ENCODE measurements at regions not wholly inside any gene's neighbourhood (a gene's known extent, or its start where the extent isn't known, plus 50 kb on each side); places are given as distances from the start of the nearest gene placed in this dataset.

GRCh38 chr18:59988098-59988706, 88.4 kb downstream of the PMAIP1 start:
- in situ Hi-C loops (cut with HindIII; ENCODE audit: low sequenced_read_pairs) = no loop called here
- peak; percentile 68 for DNase-seq (ENCODE audit: low read depth, low spot score)
- no peak overlapping the region for H3K4me3 ChIP-seq (ENCODE audit: low read depth, low read length)
- TF ChIP-seq CTCF (IDR thresholded peaks at IDR 0.05; ENCODE audit: low read depth, low read length) = peak; percentile 91

- H3K4me3 ChIP-seq (ENCODE audit: low read depth, low read length) = no peak overlapping the region
- TF ChIP-seq CTCF (IDR thresholded peaks at IDR 0.05; ENCODE audit: low read depth, low read length) = no peak
- DNase-seq (ENCODE audit: low read depth, low spot score) = no peak
- in situ Hi-C loops (cut with HindIII; ENCODE audit: low sequenced_read_pairs) = no loop called here
Measured at GRCh38 chr18:59987102-59987501, 87.3 kb downstream of the PMAIP1 start.

GRCh38 chr18:59986139-59986538, 86.3 kb downstream of the PMAIP1 start:
- DNase-seq (ENCODE audit: low read depth, low spot score) = no peak
- TF ChIP-seq CTCF (IDR thresholded peaks at IDR 0.05; ENCODE audit: low read depth, low read length) = no peak
- no peak overlapping the region for H3K4me3 ChIP-seq (ENCODE audit: low read depth, low read length)
- in situ Hi-C loops (cut with HindIII; ENCODE audit: low sequenced_read_pairs) = no loop called here

DNA sequence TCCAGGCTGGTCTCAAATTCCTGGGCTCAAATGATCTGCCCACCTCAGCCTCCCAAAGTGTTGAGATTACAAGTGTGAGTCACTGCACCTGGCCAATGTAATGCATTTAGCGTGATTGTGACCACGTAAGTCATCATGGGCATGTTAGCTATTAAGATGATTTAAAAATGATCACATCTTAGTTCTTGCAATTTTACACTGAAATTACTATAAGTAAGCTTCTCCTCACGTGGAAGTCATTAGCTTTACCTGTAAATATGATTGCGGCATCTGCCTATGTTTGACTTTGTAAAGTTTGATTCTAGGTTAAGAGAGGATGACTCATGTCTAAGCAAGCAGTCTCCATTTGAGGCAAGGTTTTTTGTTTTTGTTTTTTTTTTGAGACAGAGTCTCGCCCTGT, 85.5 kb downstream of the PMAIP1 start:
- no peak overlapping the region for H3K4me3 ChIP-seq (ENCODE audit: low read depth, low read length)
- TF ChIP-seq CTCF (IDR thresholded peaks at IDR 0.05; ENCODE audit: low read depth, low read length) = no peak
- no peak for DNase-seq (ENCODE audit: low read depth, low spot score)
- in situ Hi-C loops (cut with HindIII; ENCODE audit: low sequenced_read_pairs) = no loop called here

- no peak overlapping the region for H3K4me3 ChIP-seq (ENCODE audit: low read depth, low read length)
- DNase-seq (ENCODE audit: low read depth, low spot score) = no peak
- in situ Hi-C loops (cut with HindIII; ENCODE audit: low sequenced_read_pairs) = no loop called here
- TF ChIP-seq CTCF (IDR thresholded peaks at IDR 0.05; ENCODE audit: low read depth, low read length) = no peak
Measured at GRCh38 chr18:59983506-59983905, 83.7 kb downstream of the PMAIP1 start.

DNA sequence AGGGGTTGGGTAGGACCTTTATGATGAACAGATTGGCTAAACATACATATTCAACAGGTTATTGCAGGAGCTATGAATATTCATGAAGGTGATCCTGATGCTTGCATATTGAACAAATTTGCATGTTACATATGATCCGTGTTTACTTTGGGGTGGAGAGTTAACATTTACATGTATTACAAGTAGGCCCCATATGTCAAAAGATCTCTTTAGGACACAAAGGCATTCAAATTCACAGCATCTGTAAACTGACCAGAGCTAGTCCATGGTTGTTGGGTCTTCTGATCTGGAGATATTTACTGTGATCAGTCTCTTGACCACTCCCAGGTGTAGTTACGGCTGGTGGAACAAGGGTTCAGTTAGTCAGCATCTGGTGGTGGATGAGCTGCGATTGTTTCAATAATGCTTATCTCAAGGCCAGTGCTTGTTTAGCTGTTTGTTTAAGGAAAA, 80.4 kb downstream of the PMAIP1 start:
- in situ Hi-C loops (cut with HindIII; ENCODE audit: low sequenced_read_pairs) = no loop called here
- DNase-seq (ENCODE audit: low read depth, low spot score) = no peak
- H3K4me3 ChIP-seq (ENCODE audit: low read depth, low read length) = no peak overlapping the region
- no peak for TF ChIP-seq CTCF (IDR thresholded peaks at IDR 0.05; ENCODE audit: low read depth, low read length)
